GM23248 (cell line): ENCODE measurements at regions not wholly inside any gene's neighbourhood (a gene's known extent, or its start where the extent isn't known, plus 50 kb on each side); places are given as distances from the start of the nearest gene placed in this dataset.

ENCODE experiments used
- EZH2 ChIP-seq: fragments of 200-600 bp; sonication (generic); IDR thresholded peaks from 2 replicates; pipeline ENCODE4 v1.6.1; 2018; ENCODE audit warnings: antibody characterized with exemption, mild to moderate bottlenecking; ENCODE audit not compliant: insufficient read depth, poor library complexity, severe bottlenecking
- EZH2phosphoT487 ChIP-seq: fragments of 200-600 bp; sonication (generic); IDR thresholded peaks from 2 replicates; pipeline ENCODE4 v1.6.1; 2018; ENCODE audit warnings: antibody characterized with exemption, moderate library complexity, mild to moderate bottlenecking, low read depth; ENCODE audit not compliant: insufficient read depth

DNA sequence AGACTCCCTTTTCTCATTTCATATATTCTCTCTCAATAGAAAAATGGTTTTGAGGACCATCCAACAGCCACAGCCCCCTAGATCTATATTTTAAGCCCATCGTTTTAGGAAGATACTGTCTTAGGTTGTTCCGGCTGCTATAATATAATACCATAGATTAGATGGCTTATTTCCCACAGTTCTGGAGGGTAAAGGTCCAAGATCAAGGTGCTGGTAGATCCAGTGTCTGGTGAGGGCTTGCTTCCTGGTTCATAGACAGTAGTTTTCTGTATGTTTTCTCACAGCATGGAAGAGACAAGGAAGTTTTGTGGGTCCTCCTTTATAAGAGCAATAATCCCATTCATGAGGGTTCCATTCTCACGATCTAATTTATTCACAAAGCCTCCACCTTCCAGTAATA, 215.1 kb downstream of the AASDHPPT start:
- no peak for TF ChIP-seq EZH2
- TF ChIP-seq EZH2phosphoT487: no peak
